ENCODE measurements at regions not wholly inside any gene's neighbourhood (a gene's known extent, or its start where the extent isn't known, plus 50 kb on each side); places are given as distances from the start of the nearest gene placed in this dataset.

DNA sequence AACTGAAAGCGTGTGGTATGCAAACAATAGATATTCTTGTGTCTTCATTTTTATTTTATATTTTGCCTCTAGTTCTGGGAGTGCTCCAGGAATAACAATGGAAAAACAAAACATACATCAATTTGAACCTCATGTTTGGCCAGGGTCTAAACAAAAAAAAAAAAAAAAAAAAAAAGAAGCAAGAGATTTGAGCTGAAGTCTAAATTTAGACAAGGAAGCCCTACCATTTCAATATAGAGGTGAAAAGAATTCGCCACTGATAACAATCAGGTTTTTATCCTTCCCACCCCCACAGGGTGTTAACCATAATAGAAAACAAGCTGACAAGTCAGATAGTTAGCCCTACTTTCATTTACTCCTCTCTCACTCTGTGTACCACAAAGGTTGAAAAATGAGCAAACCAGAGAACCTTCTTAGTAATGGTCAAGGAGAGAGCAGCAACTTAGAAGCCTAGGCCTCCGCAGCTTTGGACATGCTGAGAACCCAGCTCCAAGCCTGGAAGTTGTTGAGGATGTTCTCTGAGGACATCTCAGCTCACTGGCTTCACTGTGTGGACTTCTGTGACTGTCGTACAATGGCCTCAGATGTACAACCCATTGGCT, 118.2 kb upstream of the HMHB1 start:
- peak; percentile 11 for DNase-seq (ENCODE audit: low spot score)

- DNase-seq (ENCODE audit: low spot score), result no peak
Measured at GRCh38 chr5:143692342-143692741, 119.6 kb upstream of the HMHB1 start.

DNA sequence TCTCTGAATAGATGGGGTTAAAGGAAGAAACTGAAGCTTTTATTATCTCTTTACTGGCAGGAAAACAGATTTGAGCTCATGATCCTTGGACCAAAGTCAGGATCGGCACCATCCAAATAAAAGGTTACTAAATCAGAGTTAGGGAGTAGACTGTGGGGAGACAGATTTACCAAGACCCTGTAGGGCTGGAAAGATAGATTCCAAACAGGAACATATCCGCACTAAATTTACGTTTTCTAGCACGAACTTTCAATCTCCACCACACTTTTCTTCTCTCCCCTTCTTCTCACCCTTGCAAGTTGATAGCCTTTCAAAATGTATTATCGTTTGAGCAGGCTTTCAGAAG, 120.0 kb upstream of the HMHB1 start:
- no peak for DNase-seq (ENCODE audit: low spot score)

DNA sequence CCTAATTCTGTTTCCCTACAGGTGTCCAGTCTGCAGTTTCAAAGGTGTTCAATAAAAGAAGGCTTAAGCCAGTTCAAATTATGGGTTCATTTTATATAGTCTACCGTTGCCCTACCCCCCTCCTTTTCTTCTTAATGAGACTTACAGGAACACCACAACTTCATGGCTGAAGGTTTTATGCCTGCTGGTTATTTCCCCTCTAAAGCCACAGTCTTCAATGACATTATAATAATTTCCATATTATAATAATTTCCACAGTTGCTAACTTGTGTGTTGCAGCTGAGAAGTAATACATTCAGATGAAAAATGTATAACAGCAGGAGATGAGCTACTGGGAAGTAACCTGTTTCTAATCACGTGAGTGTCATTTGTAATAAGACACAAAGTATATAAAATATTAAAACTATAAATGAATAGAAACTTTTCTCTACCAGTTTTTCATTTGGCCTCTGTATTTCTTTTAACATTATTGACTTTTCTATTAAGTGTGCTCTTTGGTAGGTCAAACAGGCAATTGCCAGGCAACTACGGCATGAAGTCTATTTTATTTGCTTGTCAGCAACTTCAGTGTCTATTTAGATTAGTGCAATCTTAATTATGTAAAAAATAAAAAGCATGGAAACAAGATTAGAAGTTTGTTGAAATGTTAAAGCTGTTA, 120.5 kb upstream of the HMHB1 start:
- no peak for DNase-seq (ENCODE audit: low spot score)

- DNase-seq (ENCODE audit: low spot score), result no peak
Measured at GRCh38 chr5:143687604-143688003, 124.4 kb upstream of the HMHB1 start.

DNA sequence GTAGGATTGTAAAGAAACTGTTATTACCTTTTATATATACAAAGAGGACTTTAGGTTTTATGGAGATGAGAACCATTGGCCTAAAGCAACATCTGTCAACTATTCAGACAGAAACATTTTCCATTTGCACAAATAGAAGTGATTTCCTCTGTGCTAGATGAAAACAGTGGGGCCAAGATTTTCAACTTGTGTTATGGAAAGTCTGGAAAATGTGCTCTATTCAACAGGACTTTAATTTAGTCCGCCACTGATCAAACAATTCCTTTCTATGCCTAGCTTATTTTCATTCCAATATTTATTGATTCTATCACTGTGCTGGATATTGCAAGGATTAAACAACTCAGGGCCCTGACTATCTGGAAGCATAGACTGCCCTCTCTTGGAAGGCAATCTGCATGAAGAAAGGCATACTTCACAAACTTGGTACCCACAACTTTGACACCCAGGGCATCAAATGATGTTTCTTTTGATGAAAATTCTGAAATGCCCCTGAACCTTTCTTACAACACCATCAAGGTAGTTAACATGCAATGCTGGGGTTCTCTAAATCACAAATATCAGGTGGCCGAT, 126.6 kb upstream of the HMHB1 start:
- DNase-seq (ENCODE audit: low spot score), result no peak

- DNase-seq (ENCODE audit: low spot score), result no peak
Measured at GRCh38 chr5:143683459-143683858, 128.5 kb upstream of the HMHB1 start.

- no peak for DNase-seq (ENCODE audit: low spot score)
Measured at GRCh38 chr5:143682929-143683386, 129.0 kb upstream of the HMHB1 start.

DNA sequence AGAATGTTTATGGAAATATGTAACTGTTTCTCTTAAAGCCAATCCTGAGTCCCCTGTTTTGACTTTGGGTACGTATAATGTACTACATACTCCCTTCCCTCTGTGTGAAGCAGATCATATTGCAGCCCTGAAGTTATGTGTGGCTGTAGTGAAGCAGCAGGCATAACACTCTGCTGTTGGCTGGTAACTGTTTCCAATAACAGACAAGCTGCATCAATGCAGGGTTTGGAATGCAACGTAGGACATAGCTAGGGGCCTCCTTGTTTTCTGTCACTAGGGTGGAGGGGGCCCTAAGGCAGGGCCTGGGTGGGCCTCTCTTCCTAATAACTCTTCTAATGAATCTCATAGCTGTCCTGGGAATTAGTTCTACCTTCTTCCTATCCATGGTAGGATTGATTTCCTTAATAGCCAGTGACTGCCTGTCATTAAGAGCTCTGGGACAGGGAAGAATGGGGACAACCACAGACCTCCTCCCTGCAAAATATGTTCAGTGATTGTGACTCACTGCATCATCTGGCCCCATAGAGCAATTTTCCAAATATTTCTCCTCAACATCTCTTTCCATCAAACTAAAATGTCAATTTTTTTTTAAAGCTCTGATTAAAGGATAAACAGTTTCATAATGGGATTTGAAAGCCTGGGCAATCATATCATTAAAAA, 129.6 kb upstream of the HMHB1 start:
- no peak for DNase-seq (ENCODE audit: low spot score)

- no peak for DNase-seq (ENCODE audit: low spot score)
Measured at GRCh38 chr5:143680672-143681259, 131.2 kb upstream of the HMHB1 start.

DNA sequence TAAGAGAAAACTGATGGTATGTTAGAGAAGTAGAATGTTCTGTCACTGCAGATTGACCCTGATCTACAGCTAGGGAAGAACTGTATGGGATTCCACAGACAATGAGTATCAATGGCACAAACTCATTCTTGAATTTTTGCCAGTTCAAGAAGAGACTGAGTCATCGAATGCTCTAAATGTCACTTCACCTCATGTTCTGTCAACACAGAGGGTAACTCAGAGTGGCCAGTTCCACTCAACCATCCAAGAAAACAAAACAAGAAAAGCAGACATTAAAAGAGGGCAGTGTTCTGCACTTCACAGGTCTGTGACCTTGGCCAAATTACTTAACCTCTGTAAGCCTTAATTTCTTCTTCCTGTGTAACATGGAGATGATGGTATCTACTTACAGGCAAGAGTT, 132.2 kb upstream of the HMHB1 start:
- no peak for DNase-seq (ENCODE audit: low spot score)

DNA sequence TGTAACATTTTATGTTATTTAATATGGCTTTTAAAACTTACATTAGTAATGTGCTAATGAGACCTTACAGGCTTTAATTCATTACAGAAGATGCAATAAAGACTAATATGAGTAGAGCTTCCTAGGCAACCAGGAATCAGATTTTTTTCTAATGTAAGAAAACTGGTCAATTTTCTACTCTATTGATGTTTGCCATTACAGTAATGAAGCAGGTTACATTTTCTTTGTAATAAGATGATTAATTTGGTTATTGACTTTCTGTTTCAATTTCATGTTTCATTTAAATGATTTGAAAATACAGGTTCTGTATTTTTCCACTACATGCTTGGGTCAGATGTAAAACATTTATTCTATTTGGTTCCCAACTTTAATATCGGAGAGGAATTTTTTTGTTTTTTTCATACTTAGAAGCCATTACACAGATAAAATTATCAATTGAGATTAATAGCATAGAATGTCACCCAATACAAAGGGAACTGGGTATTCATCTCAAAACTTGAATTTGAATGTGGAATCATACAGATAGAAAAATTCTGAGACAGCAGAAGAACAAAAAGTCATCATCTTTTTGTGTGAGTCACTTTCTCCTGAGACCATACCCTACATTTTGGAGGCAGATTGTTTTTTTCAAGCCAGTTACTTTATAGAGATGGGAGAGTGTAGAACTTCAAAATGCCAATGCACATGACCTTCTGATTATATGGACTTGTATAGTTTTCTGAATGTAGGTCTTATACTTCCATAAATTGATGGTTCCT, 133.6 kb upstream of the HMHB1 start:
- DNase-seq (ENCODE audit: low spot score), result no peak

DNA sequence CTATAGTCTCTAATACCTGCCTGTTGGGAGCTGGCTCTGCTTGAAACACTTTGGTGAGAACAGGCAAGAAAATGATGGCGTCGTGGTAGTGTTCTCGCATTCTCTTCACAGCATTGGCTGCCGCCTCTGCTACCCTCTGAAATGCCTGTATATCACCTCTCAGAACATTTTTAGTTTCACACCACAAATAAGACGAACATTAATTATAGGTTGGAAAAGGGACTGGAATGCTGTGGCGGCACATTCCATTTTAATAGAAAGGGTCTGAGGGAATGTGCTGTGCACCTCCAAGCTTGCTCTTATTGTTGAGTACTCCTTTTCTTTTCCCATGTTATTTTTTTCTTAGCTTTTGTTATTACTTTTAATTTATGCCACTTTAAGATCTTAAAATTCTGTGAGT, 134.6 kb upstream of the HMHB1 start:
- no peak for DNase-seq (ENCODE audit: low spot score)

- no peak for DNase-seq (ENCODE audit: low spot score)
Measured at GRCh38 chr5:143676802-143677201, 135.2 kb upstream of the HMHB1 start.

DNA sequence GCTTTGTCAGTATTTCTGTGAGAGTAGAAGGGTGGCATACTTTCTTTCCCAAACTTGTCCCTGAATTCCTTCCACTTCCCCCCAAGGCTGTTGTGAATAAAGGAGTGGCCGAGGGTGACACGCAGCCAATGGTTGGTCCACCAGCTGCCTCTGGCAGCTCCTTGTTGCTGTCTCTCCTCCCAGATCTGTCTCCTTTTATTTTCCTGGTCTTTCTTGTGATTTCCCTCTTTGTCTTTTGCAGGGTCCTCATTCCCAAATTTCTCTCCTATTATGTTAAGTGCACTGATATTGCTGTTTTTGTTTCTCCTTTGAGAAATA, 137.5 kb upstream of the HMHB1 start:
- no peak for DNase-seq (ENCODE audit: low spot score)

DNA sequence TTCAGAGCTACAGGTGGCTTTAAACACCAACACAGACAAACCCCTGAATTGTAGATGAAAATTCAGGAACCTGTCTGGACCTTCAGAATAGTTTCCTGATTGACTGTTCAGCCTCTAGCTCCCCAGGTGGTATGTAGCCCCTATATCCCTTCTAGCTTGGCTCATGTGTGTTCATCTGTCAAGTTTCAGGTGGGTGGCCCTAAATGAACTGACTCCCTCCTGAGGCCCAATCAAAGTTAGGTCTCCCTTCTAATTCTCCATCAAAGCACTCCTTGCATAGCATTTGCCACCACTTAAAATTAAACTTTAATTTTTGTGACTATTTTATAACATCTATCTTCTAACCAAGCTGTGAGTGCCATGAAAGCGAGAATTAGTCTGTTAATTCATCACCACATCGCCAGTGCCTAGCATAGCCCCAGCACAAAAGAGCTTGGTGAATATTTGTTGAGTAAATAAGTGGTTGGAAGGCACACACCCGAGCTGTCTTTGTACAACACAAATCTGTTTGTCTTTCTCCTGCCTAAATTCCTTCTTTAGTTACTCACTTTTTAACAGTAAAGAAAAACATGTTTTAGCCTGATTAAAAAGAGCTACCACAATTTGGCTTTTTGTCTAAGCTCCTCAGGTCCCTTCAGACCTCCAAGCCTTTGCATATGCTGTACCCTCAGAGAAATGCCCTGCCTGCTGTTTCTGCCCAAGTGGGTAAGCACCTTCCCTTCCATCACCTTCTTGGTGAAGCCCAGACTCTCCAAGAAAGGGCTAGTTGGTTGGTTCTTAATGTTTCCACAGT, 138.1 kb upstream of the HMHB1 start:
- DNase-seq (ENCODE audit: low spot score), result no peak

DNA sequence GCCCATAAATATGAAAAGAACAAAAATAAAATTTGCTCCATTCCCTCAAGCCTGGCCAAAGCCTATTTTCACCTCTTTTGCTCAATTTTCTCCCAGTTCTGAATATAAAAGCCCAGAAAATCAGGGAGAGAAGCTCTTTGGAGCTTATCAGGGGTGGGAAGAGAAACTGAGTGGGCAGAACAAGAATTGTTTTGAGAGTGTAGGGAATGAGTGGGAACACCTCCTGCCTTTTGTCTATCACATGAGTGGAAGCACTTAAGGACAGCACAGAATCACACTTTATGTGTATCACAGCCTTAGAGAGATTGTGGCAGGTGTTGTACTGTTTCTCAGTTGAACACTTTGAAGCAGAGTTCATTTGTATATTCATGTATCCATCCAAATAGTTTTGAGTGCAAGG, 139.2 kb upstream of the HMHB1 start:
- no peak for DNase-seq (ENCODE audit: low spot score)

- DNase-seq (ENCODE audit: low spot score), result no peak
Measured at GRCh38 chr5:143671674-143672569, 140.0 kb upstream of the HMHB1 start.

GRCh38 chr5:143671021-143671420, 140.9 kb upstream of the HMHB1 start:
- DNase-seq (ENCODE audit: low spot score), result no peak

DNA sequence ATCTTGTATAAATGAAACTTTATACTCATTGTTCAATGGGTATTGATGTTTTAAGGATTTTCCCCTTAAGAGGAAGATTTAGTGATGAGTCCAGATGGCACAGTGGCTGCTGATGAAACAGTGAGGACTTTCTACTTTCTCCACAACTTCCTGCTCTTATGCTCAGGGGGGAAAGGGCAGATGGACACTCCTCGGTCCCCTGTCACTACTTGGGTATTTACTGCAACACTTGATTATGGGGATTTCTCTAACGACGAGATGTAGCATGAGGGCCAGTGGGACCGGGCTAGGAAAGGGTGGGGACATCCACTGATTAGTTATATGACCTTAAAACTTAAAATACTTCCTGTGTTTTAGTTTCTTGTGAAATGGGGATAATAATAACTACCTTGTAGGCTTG, 146.1 kb upstream of the HMHB1 start:
- DNase-seq (ENCODE audit: low spot score), result no peak

- no peak for DNase-seq (ENCODE audit: low spot score)
Measured at GRCh38 chr5:143664623-143665022, 147.3 kb upstream of the HMHB1 start.
